HCT116 (cell line): ENCODE measurements at regions not wholly inside any gene's neighbourhood (a gene's known extent, or its start where the extent isn't known, plus 50 kb on each side); places are given as distances from the start of the nearest gene placed in this dataset.

Source experiments
- ATAC-seq: fragments of 200-7000 bp; cut with Tn5 transposase; 2 replicates; pipeline ENCODE4 v1.9.1; 2020; ENCODE audit warnings: mild to moderate bottlenecking, moderate library complexity
- BruUV-seq: library from RNA; stranded (reverse); fragments of 400-500 nt; replicated peaks from 2 replicates; lab custom pipeline; 2021; lab: Mats Ljungman, UMichigan
- CTCF ChIA-PET: fragments of 300-600 bp; sonication (Branson Sonifier 250); formaldehyde crosslinking; loops from one replicate; lab custom pipeline; 2021; ENCODE audit warnings: antibody characterized with exemption; lab: Charles Lee
- POLR2A ChIA-PET: fragments of 300-600, 350-600 bp; sonication (Branson Sonifier 250); formaldehyde crosslinking; loops from one replicate; lab custom pipeline; 2021; ENCODE audit warnings: antibody characterized with exemption; lab: Charles Lee
- RAD21 ChIA-PET, 2 experiments: fragments of 300-600 bp; sonication (Branson Sonifier 250); formaldehyde crosslinking; loops; one replicate each; lab custom pipeline; 2023; ENCODE audit warnings: low total read pairs in 2 of 2; ENCODE audit not compliant: uncharacterized antibody in 2 of 2, unreplicated experiment in 2 of 2, low non-redundant PET in 1 of 2; lab: Charles Lee
- DNase-seq: peaks from one replicate; pipeline ENCODE4 v3.0.0-alpha.2; 2010; ENCODE audit warnings: low read depth, low spot score
- H2AFZ ChIP-seq: fragments of 200-600 bp; shearing (Covaris generic), sonication (generic); 2 replicates; pipeline ENCODE4 v1.6.1; 2017; ENCODE audit warnings: low read depth, mixed run types, mixed read lengths, antibody characterized with exemption, low read length; ENCODE audit not compliant: poor library complexity, severe bottlenecking
- H3K27ac ChIP-seq: 2 replicates; pipeline ENCODE4 v1.5.1; 2012; ENCODE audit warnings: low read depth, low read length
- H3K27me3 ChIP-seq: fragments of 200-600 bp; sonication (generic); 2 replicates; pipeline ENCODE4 v1.6.1; 2016; ENCODE audit warnings: mixed run types, low read length, mixed read lengths; ENCODE audit not compliant: insufficient read depth
- H3K36me3 ChIP-seq, 2 experiments: fragments of 200-500 bp in 1 of 2; fragments of 200-600 bp in 1 of 2; sonication (Bioruptor generic) in 1 of 2; sonication (generic) in 1 of 2; 2 replicates each; pipeline versions ENCODE4 v1.5.1 to v1.6.1; 2014 to 2016; ENCODE audit warnings: low read length in 2 of 2, inconsistent platforms in 1 of 2, mixed read lengths in 1 of 2, mixed run types in 1 of 2; ENCODE audit not compliant: insufficient read depth in 2 of 2, control insufficient read depth in 1 of 2
- H3K4me1 ChIP-seq, 2 experiments: fragments of 200-600 bp in 1 of 2; sonication (generic) in 1 of 2; 2 replicates each; pipeline versions ENCODE4 v1.5.1 to v1.6.1; 2012 to 2017; ENCODE audit warnings: low read length in 2 of 2, inconsistent platforms in 1 of 2, mild to moderate bottlenecking in 1 of 2, mixed read lengths in 1 of 2, mixed run types in 1 of 2, moderate library complexity in 1 of 2; ENCODE audit not compliant: insufficient read depth in 2 of 2, control insufficient read depth in 1 of 2
- H3K4me2 ChIP-seq: fragments of 200-600 bp; sonication (generic); 2 replicates; pipeline ENCODE4 v1.6.1; 2017; ENCODE audit warnings: mixed run types, low read length, mixed read lengths
- H3K4me3 ChIP-seq, 2 experiments: fragments of 200-600 bp in 1 of 2; sonication (generic) in 1 of 2; replicated peaks in 1 of 2; 2 replicates each; pipeline ENCODE4 v1.5.1; 2011 to 2016; ENCODE audit warnings: low read length in 2 of 2, control low read depth in 1 of 2, low read depth in 1 of 2, mild to moderate bottlenecking in 1 of 2, mixed read lengths in 1 of 2, mixed run types in 1 of 2
- H3K79me2 ChIP-seq: fragments of 200-600 bp; sonication (generic); 2 replicates; pipeline ENCODE4 v1.6.1; 2017; ENCODE audit warnings: mild to moderate bottlenecking, mixed run types, low read length, moderate library complexity, mixed read lengths; ENCODE audit not compliant: insufficient read depth
- H3K9ac ChIP-seq: fragments of 200-600 bp; sonication (generic); 2 replicates; pipeline ENCODE4 v1.6.1; 2016; ENCODE audit warnings: low read length, mixed read lengths
- H3K9me2 ChIP-seq: fragments of 200-600 bp; sonication (generic), shearing (Covaris generic); 2 replicates; pipeline ENCODE4 v1.6.1; 2017; ENCODE audit warnings: mixed run types, mild to moderate bottlenecking, moderate library complexity; ENCODE audit not compliant: insufficient read depth
- H3K9me3 ChIP-seq, 2 experiments: fragments of 200-500 bp in 1 of 2; fragments of 200-600 bp in 1 of 2; sonication (Bioruptor generic) in 1 of 2; sonication (generic) in 1 of 2; 2 replicates each; pipeline ENCODE4 v1.6.1; 2014 to 2017; ENCODE audit warnings: low read length in 2 of 2, mixed read lengths in 2 of 2, inconsistent platforms in 1 of 2, low read depth in 1 of 2, mild to moderate bottlenecking in 1 of 2, mixed run types in 1 of 2, moderate library complexity in 1 of 2; ENCODE audit not compliant: control insufficient read depth in 1 of 2, insufficient read depth in 1 of 2
- H4K20me1 ChIP-seq: fragments of 200-600 bp; sonication (generic), shearing (Covaris generic); 2 replicates; pipeline ENCODE4 v1.6.1; 2017; ENCODE audit warnings: mixed run types, mild to moderate bottlenecking, moderate library complexity; ENCODE audit not compliant: insufficient read depth
- ATF3 ChIP-seq: IDR thresholded peaks from 2 replicates; pipeline ENCODE4 v1.6.1; 2012
- CEBPB ChIP-seq: IDR thresholded peaks from 2 replicates; pipeline ENCODE4 v1.6.1; 2012; ENCODE audit warnings: low read depth
- CTCF ChIP-seq, 3 experiments: fragments of 200-600 bp in 1 of 3; sonication (generic) in 1 of 3; IDR thresholded peaks in 2 of 3; conservative IDR thresholded peaks in 1 of 3; 2 replicates each; pipeline ENCODE4 v1.5.1; 2012 to 2017; ENCODE audit warnings: low read depth in 2 of 3, low read length in 2 of 3, antibody characterized with exemption in 1 of 3, borderline replicate concordance in 1 of 3, control low read depth in 1 of 3, mild to moderate bottlenecking in 1 of 3, mixed read lengths in 1 of 3, mixed run types in 1 of 3, moderate library complexity in 1 of 3; ENCODE audit not compliant: insufficient read depth in 1 of 3
- JUND ChIP-seq: IDR thresholded peaks from 2 replicates; pipeline ENCODE4 v1.6.1; 2012
- MAX ChIP-seq: IDR thresholded peaks from 2 replicates; pipeline ENCODE4 v1.6.1; 2012
- POLR2AphosphoS5 ChIP-seq: IDR thresholded peaks from 2 replicates; pipeline ENCODE4 v1.6.1; 2011; ENCODE audit warnings: mild to moderate bottlenecking, low read depth, low read length, moderate library complexity
- RAD21 ChIP-seq: IDR thresholded peaks from 2 replicates; pipeline ENCODE4 v1.6.1; 2012; ENCODE audit warnings: low read depth, mild to moderate bottlenecking
- SIN3A ChIP-seq: IDR thresholded peaks from 2 replicates; pipeline ENCODE4 v1.6.1; 2012; ENCODE audit warnings: low read depth
- SP1 ChIP-seq: IDR thresholded peaks from 2 replicates; pipeline ENCODE4 v1.6.1; 2012; ENCODE audit warnings: low read depth
- TCF7L2 ChIP-seq: IDR thresholded peaks from 2 replicates; pipeline ENCODE4 v1.7.0; 2011; ENCODE audit warnings: borderline replicate concordance, inconsistent platforms; ENCODE audit not compliant: insufficient read depth, insufficient read length; ENCODE audit errors: extremely low read depth
- intact Hi-C: fragments of 100-400 bp; cut with micrococcal nuclease; formaldehyde crosslinking; loops from 2 replicates; pipeline ENCODE4 v1.10.0; 2022

- H3K27me3 ChIP-seq: no peaks in the 10 kb centered on the region
- ChIA-PET POLR2A (no interaction called here), RAD21 (no interaction called here), CTCF (no interaction called here)
- BruUV-seq: no TSS peak
- H3K4me1 ChIP-seq: no peaks in the 10 kb centered on the region
- H3K27ac ChIP-seq: no peak overlapping the region
- H3K4me3 ChIP-seq: no peak overlapping the region
- no peak overlapping the region for H3K4me2 ChIP-seq
- no peaks in the 10 kb centered on the region for H4K20me1 ChIP-seq
- no peak overlapping the region for H2AFZ ChIP-seq
- intact Hi-C loops: no loop called here
- no peaks in the 10 kb centered on the region for H3K36me3 ChIP-seq
- H3K9me2 ChIP-seq: no peaks in the 10 kb centered on the region
- H3K9me3 ChIP-seq: peaks cover 8 to 19% of the 10 kb centered on the region in 2 experiments; a peak in 3 of 4 replicates
- no peak for DNase-seq
- ATAC-seq: no peak
- no peaks in the 10 kb centered on the region for H3K79me2 ChIP-seq
- TF ChIP-seq CEBPB (no peak), POLR2AphosphoS5 (no peak), JUND (no peak), TCF7L2 (no peak), ATF3 (no peak), CTCF (IDR thresholded peaks at IDR 0.05 in 2 of 3, conservative IDR thresholded peaks at IDR 0.05 in 1 of 3; ENCODE audit: borderline replicate concordance in 1 of 3, insufficient read depth in 1 of 3, low read depth in 2 of 3, low read length in 2 of 3) (no peak)
- H3K9ac ChIP-seq: no peak overlapping the region
Measured at GRCh38 chr4:43282534-43282933, 390.0 kb downstream of the GRXCR1 start.

GRCh38 chr4:43286137-43286536 is 393.6 kb downstream of the GRXCR1 start:
- Histone ChIP-seq H3K4me2 (no peak overlapping the region), H3K36me3 (no peaks in the 10 kb centered on the region), H3K9ac (no peak overlapping the region), H3K27me3 (no peaks in the 10 kb centered on the region), H2AFZ (no peak overlapping the region), H3K9me3 (peaks cover 1 to 9% of the 10 kb centered on the region in 2 experiments; a peak in 2 of 4 replicates), H3K4me3 (no peak overlapping the region), H3K79me2 (no peaks in the 10 kb centered on the region), H3K4me1 (no peaks in the 10 kb centered on the region), H3K9me2 (no peaks in the 10 kb centered on the region), H3K27ac (no peak overlapping the region), H4K20me1 (no peaks in the 10 kb centered on the region)
- no peak for ATAC-seq
- DNase-seq: no peak
- POLR2A ChIA-PET: no interaction called here
- TF ChIP-seq CTCF (IDR thresholded peaks at IDR 0.05 in 2 of 3, conservative IDR thresholded peaks at IDR 0.05 in 1 of 3; ENCODE audit: borderline replicate concordance in 1 of 3, insufficient read depth in 1 of 3, low read depth in 2 of 3, low read length in 2 of 3): no peak
- no peak for TF ChIP-seq SIN3A
- TF ChIP-seq MAX: no peak
- TF ChIP-seq RAD21: no peak
- no peak for TF ChIP-seq SP1
- no peak for TF ChIP-seq POLR2AphosphoS5
- no peak for TF ChIP-seq CEBPB
- CTCF ChIA-PET: no interaction called here
- intact Hi-C loops: no loop called here
- RAD21 ChIA-PET: no interaction called here
- BruUV-seq: no TSS peak
